HepG2 (cell line): ENCODE measurements at regions not wholly inside any gene's neighbourhood (a gene's known extent, or its start where the extent isn't known, plus 50 kb on each side); places are given as distances from the start of the nearest gene placed in this dataset.
"Not testable (repeated sequence)": the region's sequence is repeated elsewhere in the genome, so short reads cannot be mapped to it uniquely, and the experiment has no call there.

Source experiments
- ATAC-seq: fragments of 200-7000 bp; cut with Tn5 transposase; 3 replicates; pipeline ENCODE4 v1.9.1; 2020; ENCODE audit warnings: mild to moderate bottlenecking, moderate library complexity
- BruUV-seq: library from RNA; stranded (reverse); fragments of 400-500 nt; replicated peaks from 2 replicates; lab custom pipeline; 2021; lab: Mats Ljungman, UMichigan
- CTCF ChIA-PET: fragments of 300-600 bp; formaldehyde crosslinking; extraction: SDS; loops from one replicate; lab custom pipeline; 2021; ENCODE audit warnings: low total read pairs, inconsistent platforms, low intra/inter-chr PET ratio; lab: Yijun Ruan, JAX
- POLR2A ChIA-PET: fragments of 350-600 bp; sonication (Branson Sonifier 250); formaldehyde crosslinking; loops from one replicate; lab custom pipeline; 2020; ENCODE audit warnings: antibody characterized with exemption, inconsistent platforms; lab: Yijun Ruan, JAX
- DNase-seq: peaks from one replicate; pipeline ENCODE4 v3.0.0-alpha.2; 2015; ENCODE audit warnings: low spot score
- FAIRE-seq: peaks from 3 replicates; lab custom pipeline; 2011; peaks lifted over from hg19 to GRCh38; lab: Jason Lieb, UNC
- H2AFZ ChIP-seq: one replicate; pipeline ENCODE4 v1.6.1; 2011; ENCODE audit warnings: low read length, inconsistent platforms
- H3K27ac ChIP-seq: fragments of 300-600 bp; 3 replicates; pipeline ENCODE4 v1.8.0; 2011; ENCODE audit warnings: mixed run types, mild to moderate bottlenecking, mixed read lengths, low read length, inconsistent platforms; ENCODE audit not compliant: insufficient read depth; ENCODE audit errors: extremely low read length
- H3K27me3 ChIP-seq, 2 experiments: fragments of 200-600 bp in 1 of 2; 2 replicates in 1 of 2; 3 replicates in 1 of 2; pipeline versions ENCODE4 v1.6.0 to v1.8.0; 2011; ENCODE audit warnings: low read length in 2 of 2, mild to moderate bottlenecking in 2 of 2, moderate library complexity in 2 of 2, inconsistent platforms in 1 of 2; ENCODE audit not compliant: insufficient read depth in 2 of 2, control insufficient read depth in 1 of 2
- H3K36me3 ChIP-seq, 2 experiments: fragments of 200-600 bp in 1 of 2; replicated peaks in 1 of 2; 2 replicates in 1 of 2; 3 replicates in 1 of 2; pipeline versions ENCODE4 v1.5.1 to v1.8.0; 2011; ENCODE audit warnings: low read length in 2 of 2, inconsistent platforms in 1 of 2; ENCODE audit not compliant: insufficient read depth in 2 of 2, control insufficient read depth in 1 of 2
- H3K4me1 ChIP-seq: 2 replicates; pipeline ENCODE4 v1.5.1; 2012; ENCODE audit warnings: low read length, inconsistent platforms; ENCODE audit not compliant: insufficient read depth
- H3K4me2 ChIP-seq: 2 replicates; pipeline ENCODE4 v1.6.0; 2011; ENCODE audit warnings: low read depth, low read length, inconsistent platforms
- H3K4me3 ChIP-seq, 3 experiments: fragments of 200-600 bp in 1 of 3; sonication (generic), shearing (Covaris generic) in 1 of 3; replicated peaks in 1 of 3; 2 replicates each; pipeline ENCODE4 v1.5.1; 2011 to 2016; ENCODE audit warnings: low read length in 3 of 3, inconsistent platforms in 2 of 3, low read depth in 2 of 3, mild to moderate bottlenecking in 2 of 3, control low read depth in 1 of 3, mixed read lengths in 1 of 3; ENCODE audit not compliant: insufficient read depth in 1 of 3
- H3K79me2 ChIP-seq: one replicate; pipeline ENCODE4 v1.6.1; 2011; ENCODE audit warnings: low read length, inconsistent platforms; ENCODE audit not compliant: insufficient read depth
- H3K9ac ChIP-seq: 2 replicates; pipeline ENCODE4 v1.6.0; 2011; ENCODE audit warnings: mild to moderate bottlenecking, low read depth, low read length, inconsistent platforms; ENCODE audit not compliant: insufficient read depth
- H3K9me3 ChIP-seq: 2 replicates; pipeline ENCODE4 v1.5.1; 2012; ENCODE audit warnings: mild to moderate bottlenecking, low read length
- H4K20me1 ChIP-seq: 2 replicates; pipeline ENCODE4 v1.6.0; 2011; ENCODE audit warnings: inconsistent platforms, mild to moderate bottlenecking, low read length, moderate library complexity; ENCODE audit not compliant: insufficient read depth
- WGBS: methylation state at CpG from one replicate; pipeline ENCODE4 v1.1.6; 2017; ENCODE audit warnings: low lambda C conversion rate; 5-methylcytosine and 5-hydroxymethylcytosine counted together
- in situ Hi-C: cut with HindIII; loops from 2 replicates; pipeline ENCODE4 v1.10.0; 2017; ENCODE audit warnings: low pct_unique_long_range_greater_than_20kb; ENCODE audit not compliant: extremely low pct_ligation_motif_present
- intact Hi-C: fragments of 100-400 bp; cut with micrococcal nuclease; formaldehyde crosslinking; loops from one replicate; pipeline ENCODE4 v1.10.0; 2022; ENCODE audit not compliant: unreplicated experiment

DNA sequence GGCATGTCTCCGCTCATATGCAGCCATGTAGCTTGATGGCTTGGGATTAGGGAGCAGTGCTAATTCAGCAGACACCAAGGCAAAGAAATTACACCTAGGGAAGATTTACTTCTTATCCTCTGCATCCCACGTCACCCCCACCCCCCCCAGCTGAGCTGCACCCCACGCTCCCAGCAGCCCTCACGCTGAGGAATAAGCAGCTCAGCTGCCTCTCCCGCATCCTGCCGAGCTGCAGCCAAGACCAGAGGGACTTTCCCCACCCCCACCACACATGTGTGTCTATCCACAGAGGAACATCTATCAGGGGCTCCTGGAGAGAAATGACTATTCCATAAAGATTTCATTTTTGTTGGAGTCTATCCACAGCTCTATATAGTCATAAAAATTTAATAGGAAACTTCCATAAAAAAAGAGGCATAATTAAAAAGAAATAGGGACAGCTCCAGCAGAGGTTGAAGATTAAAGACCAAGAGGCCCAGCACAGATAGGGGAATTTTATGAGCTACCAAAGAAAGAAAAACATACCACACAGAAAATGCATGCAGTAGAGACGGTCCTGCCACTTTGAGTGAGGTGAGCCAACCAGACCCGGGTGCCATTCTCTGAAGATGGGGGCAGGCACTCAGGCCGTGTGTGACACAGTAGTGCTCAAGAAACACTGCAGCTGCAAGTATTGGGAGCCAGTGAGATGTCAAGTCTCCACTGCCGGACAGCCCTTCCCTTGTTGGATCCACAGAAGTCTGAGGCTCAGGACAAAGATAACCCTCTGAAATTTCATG is 274.8 kb downstream of the BCL2L11 start:
- H3K36me3 ChIP-seq, H3K27me3 ChIP-seq, FAIRE-seq, POLR2A ChIA-PET, H3K4me1 ChIP-seq, H3K4me2 ChIP-seq, in situ Hi-C loops, H4K20me1 ChIP-seq, ATAC-seq, H3K9me3 ChIP-seq, BruUV-seq, intact Hi-C loops, H3K79me2 ChIP-seq, H3K4me3 ChIP-seq, CTCF ChIA-PET, H3K27ac ChIP-seq, H3K9ac ChIP-seq, DNase-seq, H2AFZ ChIP-seq: not testable (repeated sequence)
- WGBS, result 96% methylated on average over 8 of the region's 10 CpGs

DNA sequence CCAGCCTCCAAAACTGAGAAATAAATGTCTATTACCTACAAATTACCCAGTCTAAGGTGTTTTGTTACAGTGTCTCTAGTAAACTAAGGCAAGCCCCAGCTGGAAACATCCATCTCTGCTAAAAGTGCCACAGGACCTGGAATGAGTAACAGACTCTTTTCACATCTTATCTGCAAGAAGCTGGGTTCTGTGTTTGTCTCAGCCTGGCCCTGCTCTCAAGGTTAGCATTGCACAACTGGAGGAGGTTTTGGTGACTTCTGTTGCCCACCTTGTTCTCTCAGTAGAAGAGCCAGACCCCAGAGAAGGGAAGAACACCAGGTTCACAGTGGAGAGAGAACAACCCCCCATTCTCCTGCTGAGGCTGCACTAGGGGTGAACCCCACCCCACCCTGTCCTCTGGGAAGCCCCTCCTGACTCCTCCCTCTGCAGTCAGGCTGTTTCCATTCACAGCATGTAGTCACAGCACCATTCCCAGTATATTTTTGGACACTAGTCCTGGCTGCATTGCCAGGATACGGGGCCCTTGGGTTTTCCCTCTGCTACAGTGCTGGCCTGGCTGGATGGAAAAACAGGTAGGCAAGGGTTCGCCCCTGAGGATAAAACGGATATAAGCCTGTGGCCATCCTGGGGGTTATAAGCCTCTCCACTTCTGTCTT is 280.0 kb downstream of the BCL2L11 start:
- ATAC-seq, intact Hi-C loops, BruUV-seq, H3K9me3 ChIP-seq, H3K9ac ChIP-seq, H4K20me1 ChIP-seq, H3K36me3 ChIP-seq, POLR2A ChIA-PET, H3K79me2 ChIP-seq, in situ Hi-C loops, DNase-seq, CTCF ChIA-PET, H3K27ac ChIP-seq, H2AFZ ChIP-seq, H3K27me3 ChIP-seq, FAIRE-seq, H3K4me3 ChIP-seq, H3K4me2 ChIP-seq: not testable (repeated sequence)
- 0 out of 2 replicates have a peak, but pooled peaks cover 15% of the 10 kb centered on the region for H3K4me1 ChIP-seq
- 90% methylated on average over 3 of the region's 3 CpGs for WGBS
